Fibroblast of lung (primary cell): ENCODE measurements at regions not wholly inside any gene's neighbourhood (a gene's known extent, or its start where the extent isn't known, plus 50 kb on each side); places are given as distances from the start of the nearest gene placed in this dataset.
"Not testable (repeated sequence)": the region's sequence is repeated elsewhere in the genome, so short reads cannot be mapped to it uniquely, and the experiment has no call there.

Experiments used
- EZH2 ChIP-seq: IDR thresholded peaks from 2 replicates; pipeline ENCODE4 v1.5.1; 2012; ENCODE audit warnings: low read length, control low read depth, mild to moderate bottlenecking; ENCODE audit errors: missing control alignments
- TF ChIP-seq, protein P1 (sequence below), 2 donors: IDR thresholded peaks in 1 of 2; conservative IDR thresholded peaks in 1 of 2; 1 replicate in 1 of 2; 2 replicates in 1 of 2; pipeline ENCODE4 v1.5.1; 2011 to 2012; ENCODE audit warnings: low read length in 2 of 2, control low read depth in 1 of 2, inconsistent platforms in 1 of 2, low read depth in 1 of 2, mild to moderate bottlenecking in 1 of 2

DNA sequence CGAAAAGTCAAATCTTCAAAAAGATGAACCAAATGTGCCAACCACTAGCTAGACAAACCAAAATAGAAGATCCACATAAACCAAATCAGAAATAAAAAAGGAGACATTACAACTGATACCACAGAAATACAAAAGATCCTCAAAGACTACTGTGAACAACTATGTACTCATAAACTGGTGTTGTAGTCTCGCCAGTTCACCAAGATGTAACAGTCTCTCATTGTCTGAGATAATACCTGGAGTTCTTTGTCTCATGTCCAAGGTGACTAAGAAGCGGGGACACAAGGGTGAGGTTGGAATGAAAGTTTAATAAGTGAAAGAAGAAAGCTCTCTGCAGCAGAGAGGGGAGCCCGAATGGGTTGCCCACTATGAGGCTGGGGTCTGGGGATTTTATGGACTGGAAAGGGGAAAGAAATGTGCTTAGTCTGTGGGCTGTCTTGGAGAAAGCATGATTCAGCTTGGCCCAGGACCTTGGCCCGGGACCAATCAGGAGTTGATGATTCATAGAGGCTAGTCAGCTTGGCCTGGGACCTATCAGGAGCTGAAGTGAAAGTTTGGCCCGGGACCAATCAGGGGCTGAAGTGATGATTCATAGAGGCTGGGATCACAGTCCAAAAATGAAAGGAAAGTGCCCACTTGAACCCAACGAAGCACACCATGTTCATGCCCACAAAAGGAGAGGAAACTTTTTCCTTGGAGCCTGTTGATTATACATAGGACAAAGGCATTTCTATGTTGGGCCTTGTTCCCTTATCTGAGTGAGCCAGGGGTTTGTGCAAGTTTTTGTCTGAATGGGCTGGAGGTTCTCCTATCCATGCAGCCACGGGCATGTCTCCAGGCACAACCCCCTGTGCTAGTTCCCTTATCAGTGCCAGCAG is 177.1 kb downstream of the SPIN4 start:
- TF ChIP-seq, protein P1, sequence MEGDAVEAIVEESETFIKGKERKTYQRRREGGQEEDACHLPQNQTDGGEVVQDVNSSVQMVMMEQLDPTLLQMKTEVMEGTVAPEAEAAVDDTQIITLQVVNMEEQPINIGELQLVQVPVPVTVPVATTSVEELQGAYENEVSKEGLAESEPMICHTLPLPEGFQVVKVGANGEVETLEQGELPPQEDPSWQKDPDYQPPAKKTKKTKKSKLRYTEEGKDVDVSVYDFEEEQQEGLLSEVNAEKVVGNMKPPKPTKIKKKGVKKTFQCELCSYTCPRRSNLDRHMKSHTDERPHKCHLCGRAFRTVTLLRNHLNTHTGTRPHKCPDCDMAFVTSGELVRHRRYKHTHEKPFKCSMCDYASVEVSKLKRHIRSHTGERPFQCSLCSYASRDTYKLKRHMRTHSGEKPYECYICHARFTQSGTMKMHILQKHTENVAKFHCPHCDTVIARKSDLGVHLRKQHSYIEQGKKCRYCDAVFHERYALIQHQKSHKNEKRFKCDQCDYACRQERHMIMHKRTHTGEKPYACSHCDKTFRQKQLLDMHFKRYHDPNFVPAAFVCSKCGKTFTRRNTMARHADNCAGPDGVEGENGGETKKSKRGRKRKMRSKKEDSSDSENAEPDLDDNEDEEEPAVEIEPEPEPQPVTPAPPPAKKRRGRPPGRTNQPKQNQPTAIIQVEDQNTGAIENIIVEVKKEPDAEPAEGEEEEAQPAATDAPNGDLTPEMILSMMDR (conservative IDR thresholded peaks at IDR 0.05 in 1 of 2, IDR thresholded peaks at IDR 0.05 in 1 of 2; ENCODE audit: low read depth in 1 of 2, low read length in 2 of 2), result not testable (repeated sequence)
- TF ChIP-seq EZH2, result not testable (repeated sequence)
